Tibial artery (tissue), 4 donors: ENCODE measurements at regions not wholly inside any gene's neighbourhood (a gene's known extent, or its start where the extent isn't known, plus 50 kb on each side); places are given as distances from the start of the nearest gene placed in this dataset.

Experiments
- DNase-seq, 2 donors: peaks; one replicate each; pipeline ENCODE4 v3.0.0-alpha.2; 2019
- H3K27ac ChIP-seq, 2 donors: fragments of 200-600 bp; sonication (generic) in 1 of 2; 1 replicate in 1 of 2; 2 replicates in 1 of 2; pipeline ENCODE4 v1.5.1; 2018 to 2019; ENCODE audit warnings: mild to moderate bottlenecking in 1 of 2
- H3K27me3 ChIP-seq, 2 donors: fragments of 200-600 bp; sonication (generic) in 1 of 2; one replicate each; pipeline versions ENCODE4 v1.5.1 to v1.6.0; 2016 to 2019
- H3K36me3 ChIP-seq, 3 donors: fragments of 200-600 bp; sonication (generic) in 2 of 3; one replicate each; pipeline ENCODE4 v1.5.1; 2016 to 2019; ENCODE audit warnings: mild to moderate bottlenecking in 2 of 3
- H3K4me1 ChIP-seq, 4 donors: fragments of 200-600 bp; sonication (generic) in 2 of 4; 1 replicate in 3 of 4; 2 replicates in 1 of 4; pipeline ENCODE4 v1.5.1; 2016 to 2019
- H3K4me3 ChIP-seq, 2 donors: fragments of 200-600 bp; sonication (generic) in 1 of 2; 1 replicate in 1 of 2; 2 replicates in 1 of 2; pipeline ENCODE4 v1.5.1; 2018 to 2019; ENCODE audit warnings: mild to moderate bottlenecking in 2 of 2
- H3K9me3 ChIP-seq, 3 donors: fragments of 200-600 bp; sonication (generic) in 1 of 3; one replicate each; pipeline ENCODE4 v1.5.1; 2016 to 2019
- intact Hi-C: fragments of 100-400 bp; cut with DNase I; formaldehyde crosslinking; loops from one replicate; pipeline ENCODE4 v1.15.0; 2023; ENCODE audit warnings: low total_unique reads
- TF ChIP-seq, protein P1 (sequence below), 2 experiments: fragments of 200-600 bp in 1 of 2; fragments of 450-650 bp in 1 of 2; IDR thresholded peaks; one replicate each; pipeline ENCODE4 v1.5.1; 2017 to 2019; ENCODE audit warnings: antibody characterized with exemption in 2 of 2, mild to moderate bottlenecking in 1 of 2, moderate library complexity in 1 of 2

DNA sequence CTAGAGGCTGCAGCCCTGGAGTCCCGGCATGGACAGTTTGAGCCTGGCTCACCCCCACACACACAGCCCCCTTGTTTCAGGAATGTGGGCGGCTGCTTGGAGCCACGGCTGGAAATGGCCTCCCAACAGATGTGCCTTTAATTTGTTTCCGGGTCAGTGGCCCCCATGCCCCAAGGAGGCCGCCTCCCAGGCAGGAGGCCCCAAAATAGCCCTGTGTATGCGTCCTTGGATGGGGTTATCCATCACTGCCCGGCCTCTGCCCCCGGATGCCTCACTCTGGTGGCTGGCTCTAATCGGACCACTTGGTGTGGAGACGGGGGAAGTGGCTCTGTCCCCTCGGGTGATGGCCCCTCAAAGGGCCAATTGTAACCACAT is 151.9 kb upstream of the MYCN start:
- no peaks in the 10 kb centered on the region for H3K4me1 ChIP-seq
- DNase-seq = no peak
- H3K9me3 ChIP-seq = no peaks in the 10 kb centered on the region
- H3K4me3 ChIP-seq = no peak overlapping the region
- intact Hi-C loops = no loop called here
- no peak overlapping the region for H3K27ac ChIP-seq
- no peaks in the 10 kb centered on the region for H3K36me3 ChIP-seq
- H3K27me3 ChIP-seq = peaks cover 0 to 37% of the 10 kb centered on the region in 2 donors
- TF ChIP-seq, protein P1, sequence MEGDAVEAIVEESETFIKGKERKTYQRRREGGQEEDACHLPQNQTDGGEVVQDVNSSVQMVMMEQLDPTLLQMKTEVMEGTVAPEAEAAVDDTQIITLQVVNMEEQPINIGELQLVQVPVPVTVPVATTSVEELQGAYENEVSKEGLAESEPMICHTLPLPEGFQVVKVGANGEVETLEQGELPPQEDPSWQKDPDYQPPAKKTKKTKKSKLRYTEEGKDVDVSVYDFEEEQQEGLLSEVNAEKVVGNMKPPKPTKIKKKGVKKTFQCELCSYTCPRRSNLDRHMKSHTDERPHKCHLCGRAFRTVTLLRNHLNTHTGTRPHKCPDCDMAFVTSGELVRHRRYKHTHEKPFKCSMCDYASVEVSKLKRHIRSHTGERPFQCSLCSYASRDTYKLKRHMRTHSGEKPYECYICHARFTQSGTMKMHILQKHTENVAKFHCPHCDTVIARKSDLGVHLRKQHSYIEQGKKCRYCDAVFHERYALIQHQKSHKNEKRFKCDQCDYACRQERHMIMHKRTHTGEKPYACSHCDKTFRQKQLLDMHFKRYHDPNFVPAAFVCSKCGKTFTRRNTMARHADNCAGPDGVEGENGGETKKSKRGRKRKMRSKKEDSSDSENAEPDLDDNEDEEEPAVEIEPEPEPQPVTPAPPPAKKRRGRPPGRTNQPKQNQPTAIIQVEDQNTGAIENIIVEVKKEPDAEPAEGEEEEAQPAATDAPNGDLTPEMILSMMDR (IDR thresholded peaks at IDR 0.05) = no peak

DNA sequence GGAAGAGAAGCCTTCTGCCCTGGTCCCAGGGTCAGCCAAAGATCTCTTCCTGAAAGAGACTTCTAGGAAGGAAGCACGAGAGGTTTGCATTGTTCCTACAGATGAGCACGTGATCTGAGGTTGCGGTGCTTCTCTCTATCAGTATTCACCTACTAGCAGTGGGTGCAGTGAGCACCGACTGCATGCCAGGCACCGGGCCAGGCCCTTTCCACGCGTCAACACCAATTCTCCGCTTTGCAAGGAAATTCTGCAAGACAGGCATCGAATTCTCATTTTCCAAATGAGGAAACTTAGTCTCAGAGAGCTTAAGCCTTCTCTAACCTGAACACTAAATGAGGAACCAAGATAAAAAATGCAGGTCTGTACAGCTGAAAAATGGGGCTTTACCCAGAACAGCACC is 151.5 kb upstream of the MYCN start:
- no peaks in the 10 kb centered on the region for H3K4me1 ChIP-seq
- H3K36me3 ChIP-seq = no peaks in the 10 kb centered on the region
- H3K27me3 ChIP-seq = peaks cover 0 to 38% of the 10 kb centered on the region in 2 donors
- intact Hi-C loops = no loop called here
- no peak overlapping the region for H3K4me3 ChIP-seq
- TF ChIP-seq, protein P1 (IDR thresholded peaks at IDR 0.05) = no peak
- no peaks in the 10 kb centered on the region for H3K9me3 ChIP-seq
- no peak overlapping the region for H3K27ac ChIP-seq
- no peak for DNase-seq

DNA sequence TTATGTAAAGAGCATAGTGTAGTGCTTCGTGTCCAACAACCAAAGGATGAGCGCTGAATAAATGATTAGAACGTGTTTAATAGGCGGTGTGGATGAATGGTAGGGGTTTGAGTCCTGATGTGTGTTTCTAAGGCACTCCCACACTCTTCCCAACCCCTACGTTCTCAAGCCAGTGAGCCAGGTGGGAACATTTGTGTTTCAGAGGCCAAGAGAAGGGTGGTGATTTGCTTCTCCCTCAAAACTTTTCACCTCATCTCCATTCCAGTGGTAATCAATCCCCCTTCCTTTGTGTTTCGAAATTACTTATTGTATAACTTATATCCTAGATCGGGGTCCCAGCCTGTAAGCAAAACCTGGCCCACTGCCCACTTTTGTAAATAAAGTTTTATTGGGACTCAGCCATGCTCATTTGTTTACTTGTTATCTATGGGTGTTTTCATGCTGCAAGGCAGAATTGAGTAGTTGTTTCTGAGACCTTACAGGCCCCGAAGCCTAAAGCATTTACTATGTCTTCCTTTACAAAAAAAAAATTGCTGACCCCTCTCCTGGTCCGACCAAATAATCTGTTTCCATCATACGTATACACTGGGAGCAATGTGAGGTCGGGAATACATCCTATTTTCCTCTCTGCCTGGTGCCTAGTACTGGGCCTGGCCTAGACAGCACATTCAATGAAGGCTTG is 150.8 kb upstream of the MYCN start:
- no peak for DNase-seq
- Histone ChIP-seq H3K36me3 (no peaks in the 10 kb centered on the region), H3K9me3 (no peaks in the 10 kb centered on the region), H3K27ac (no peak overlapping the region), H3K27me3 (peaks cover 0 to 37% of the 10 kb centered on the region in 2 donors), H3K4me1 (no peaks in the 10 kb centered on the region), H3K4me3 (no peak overlapping the region)
- intact Hi-C loops = no loop called here
- TF ChIP-seq, protein P1 (IDR thresholded peaks at IDR 0.05) = no peak

DNA sequence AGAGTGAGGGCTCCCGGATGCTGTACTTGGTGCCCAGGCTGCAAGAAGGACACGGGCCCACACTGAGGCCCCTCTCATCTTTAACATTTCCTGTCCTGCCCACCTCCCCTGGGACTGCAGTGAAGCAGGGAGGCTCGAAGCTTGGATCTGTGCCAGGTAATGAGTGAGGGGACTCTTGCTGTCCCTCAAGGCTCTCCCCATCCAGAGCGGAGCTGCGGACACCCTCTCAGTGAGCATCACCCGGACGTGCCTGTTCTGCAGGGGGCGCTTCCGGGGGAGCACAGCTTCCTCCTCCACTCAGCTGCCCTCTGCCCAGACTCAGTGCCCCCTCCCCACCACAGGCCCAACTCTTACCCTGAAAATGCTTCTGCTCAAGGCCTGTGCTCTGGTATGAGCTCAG is 150.0 kb upstream of the MYCN start:
- DNase-seq = no peak
- intact Hi-C loops = no loop called here
- no peak overlapping the region for H3K4me3 ChIP-seq
- peaks cover 0 to 35% of the 10 kb centered on the region in 2 donors for H3K27me3 ChIP-seq
- TF ChIP-seq, protein P1 (IDR thresholded peaks at IDR 0.05) = no peak
- H3K9me3 ChIP-seq = no peaks in the 10 kb centered on the region
- no peak overlapping the region for H3K27ac ChIP-seq
- no peaks in the 10 kb centered on the region for H3K4me1 ChIP-seq
- no peaks in the 10 kb centered on the region for H3K36me3 ChIP-seq

DNA sequence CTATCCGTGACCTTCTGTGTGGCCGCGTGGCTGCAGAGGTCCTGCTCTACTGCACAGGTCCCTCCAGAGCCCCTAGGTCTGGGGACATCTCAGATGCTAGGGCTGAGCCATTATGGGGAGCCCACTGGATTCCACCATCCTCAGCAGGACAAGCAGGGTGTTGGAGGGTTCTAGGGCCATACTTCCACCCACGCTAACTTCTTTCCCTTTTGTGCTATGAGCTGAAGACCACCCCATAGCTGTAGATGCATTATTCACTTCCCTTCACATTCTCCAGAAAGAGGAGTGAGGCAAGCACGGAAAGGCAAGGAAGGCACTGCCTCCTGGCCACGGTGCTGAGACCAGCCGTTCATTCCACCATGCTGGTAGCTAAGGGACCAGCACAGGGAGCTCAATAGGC is 149.5 kb upstream of the MYCN start:
- Histone ChIP-seq H3K27ac (no peak overlapping the region), H3K4me1 (no peaks in the 10 kb centered on the region), H3K36me3 (no peaks in the 10 kb centered on the region), H3K9me3 (no peaks in the 10 kb centered on the region), H3K4me3 (no peak overlapping the region), H3K27me3 (peaks cover 0 to 35% of the 10 kb centered on the region in 2 donors)
- DNase-seq = no peak
- intact Hi-C loops = no loop called here
- TF ChIP-seq, protein P1 (IDR thresholded peaks at IDR 0.05) = no peak

DNA sequence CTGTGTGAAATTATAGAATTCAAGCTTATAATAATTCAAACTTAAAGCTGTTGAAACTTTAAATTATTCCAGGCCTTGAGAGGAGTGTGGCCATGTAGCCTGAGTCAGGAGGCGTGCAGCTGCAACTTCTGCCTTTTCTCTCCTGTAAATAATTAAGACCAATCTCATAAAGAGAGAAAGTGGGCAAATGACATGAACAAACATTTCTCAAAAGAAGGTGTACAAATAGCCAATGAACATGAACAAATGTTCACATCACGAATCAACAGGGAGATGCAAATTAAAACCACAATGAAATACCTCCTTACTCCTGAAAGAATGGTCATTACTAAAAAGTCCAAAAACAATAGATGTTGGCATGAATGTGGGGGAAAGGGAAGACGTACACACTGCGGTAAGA is 149.1 kb upstream of the MYCN start:
- no peak overlapping the region for H3K27ac ChIP-seq
- intact Hi-C loops = no loop called here
- H3K27me3 ChIP-seq = peaks cover 0 to 40% of the 10 kb centered on the region in 2 donors
- H3K9me3 ChIP-seq = no peaks in the 10 kb centered on the region
- TF ChIP-seq, protein P1 (IDR thresholded peaks at IDR 0.05) = no peak
- no peak overlapping the region for H3K4me3 ChIP-seq
- no peaks in the 10 kb centered on the region for H3K4me1 ChIP-seq
- no peaks in the 10 kb centered on the region for H3K36me3 ChIP-seq
- DNase-seq = no peak
